ENCODE measurements at regions not wholly inside any gene's neighbourhood (a gene's known extent, or its start where the extent isn't known, plus 50 kb on each side); places are given as distances from the start of the nearest gene placed in this dataset.

GRCh38 chr22:48950151-48950915 lies 877.3 kb downstream of the BRD1 start:
- Histone ChIP-seq H3K4me1 (ENCODE audit: control insufficient read depth, insufficient read depth, low read length) (no peaks in the 10 kb centered on the region), H3K36me3 (ENCODE audit: control insufficient read depth, insufficient read depth, low read length) (no peaks in the 10 kb centered on the region), H3K9me3 (ENCODE audit: control insufficient read depth, insufficient read depth, low read depth, low read length) (no peaks in the 10 kb centered on the region), H3K27me3 (ENCODE audit: control insufficient read depth, insufficient read depth, low read length) (no peaks in the 10 kb centered on the region), H3K27ac (ENCODE audit: low read length) (no peak overlapping the region), H3K4me3 (ENCODE audit: low read depth in 2 of 2, low read length in 2 of 2) (no peak overlapping the region)
- in situ Hi-C loops (cut with HindIII; ENCODE audit: low pct_unique_long_range_greater_than_20kb, low sequenced_read_pairs) = no loop called here
- no peak for ATAC-seq
- intact Hi-C loops (cut with micrococcal nuclease; ENCODE audit: unreplicated experiment) = no loop called here
- ChIA-PET POLR2A (no interaction called here), CTCF (no interaction called here)
- TF ChIP-seq POLR2AphosphoS5 (IDR thresholded peaks at IDR 0.05; ENCODE audit: low read depth, low read length) = no peak
- TF ChIP-seq CTCF (IDR thresholded peaks at IDR 0.05) = no peak
- no peak for TF ChIP-seq REST (IDR thresholded peaks at IDR 0.05; ENCODE audit: insufficient read depth in 1 of 2, low read depth in 2 of 2, low read length in 1 of 2)
- no peak for TF ChIP-seq TCF7L2 (IDR thresholded peaks at IDR 0.05; ENCODE audit: low read depth, low read length)
- TF ChIP-seq SIN3A (IDR thresholded peaks at IDR 0.05; ENCODE audit: borderline replicate concordance, insufficient read depth, low read depth, low read length) = no peak
- no TSS peak for BruUV-seq (replicated peaks)
- no peak for DNase-seq (ENCODE audit: low read depth, low spot score)

DNA sequence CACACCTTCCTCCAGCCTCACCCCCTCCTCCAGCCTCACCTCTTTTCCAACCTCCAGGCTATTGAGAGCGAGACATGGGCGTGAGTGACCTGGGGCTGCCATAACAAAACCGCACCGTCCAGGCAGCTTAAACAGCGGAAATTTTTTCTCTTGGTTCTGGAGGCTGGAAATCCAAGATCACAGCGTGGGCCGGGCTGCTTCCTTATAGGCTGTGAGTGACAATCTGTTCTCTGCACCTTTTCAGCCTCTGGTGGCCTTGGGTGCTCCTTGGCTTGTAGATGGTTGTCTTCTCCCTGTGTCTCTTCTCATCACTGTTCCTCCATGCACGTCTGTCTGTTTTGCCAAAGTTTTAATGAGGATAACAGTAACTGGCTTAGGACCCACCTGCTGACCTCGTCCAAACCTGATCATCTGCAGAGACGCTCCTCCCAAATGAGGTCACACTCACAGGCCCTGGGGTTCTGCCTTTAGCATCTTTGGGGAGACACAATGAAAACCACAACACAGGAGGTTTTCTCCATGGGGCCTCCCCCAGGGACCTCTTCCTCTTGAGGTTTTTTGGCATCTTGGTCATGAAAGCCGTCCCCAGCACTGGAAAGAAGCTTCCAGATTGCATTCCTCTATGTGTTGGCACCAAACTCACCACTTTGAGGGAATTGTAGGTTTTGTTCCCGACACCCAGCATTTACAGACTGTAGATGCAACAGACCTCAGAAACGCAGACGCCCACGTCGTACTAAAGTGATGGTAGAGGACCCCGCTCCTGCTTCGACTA lies 878.1 kb downstream of the BRD1 start:
- Histone ChIP-seq H3K36me3 (ENCODE audit: control insufficient read depth, insufficient read depth, low read length) (no peaks in the 10 kb centered on the region), H3K27ac (ENCODE audit: low read length) (no peak overlapping the region), H3K27me3 (ENCODE audit: control insufficient read depth, insufficient read depth, low read length) (no peaks in the 10 kb centered on the region), H3K4me3 (ENCODE audit: low read depth in 2 of 2, low read length in 2 of 2) (no peak overlapping the region), H3K9me3 (ENCODE audit: control insufficient read depth, insufficient read depth, low read depth, low read length) (no peaks in the 10 kb centered on the region), H3K4me1 (ENCODE audit: control insufficient read depth, insufficient read depth, low read length) (no peaks in the 10 kb centered on the region)
- TF ChIP-seq TCF7L2 (IDR thresholded peaks at IDR 0.05; ENCODE audit: low read depth, low read length) = no peak
- TF ChIP-seq REST (IDR thresholded peaks at IDR 0.05; ENCODE audit: insufficient read depth in 1 of 2, low read depth in 2 of 2, low read length in 1 of 2) = no peak
- TF ChIP-seq SIN3A (IDR thresholded peaks at IDR 0.05; ENCODE audit: borderline replicate concordance, insufficient read depth, low read depth, low read length) = no peak
- no peak for TF ChIP-seq POLR2AphosphoS5 (IDR thresholded peaks at IDR 0.05; ENCODE audit: low read depth, low read length)
- TF ChIP-seq CTCF (IDR thresholded peaks at IDR 0.05) = no peak
- DNase-seq (ENCODE audit: low read depth, low spot score) (no peak), ATAC-seq (no peak)
- intact Hi-C loops (cut with micrococcal nuclease; ENCODE audit: unreplicated experiment) = no loop called here
- POLR2A ChIA-PET = no interaction called here
- in situ Hi-C loops (cut with HindIII; ENCODE audit: low pct_unique_long_range_greater_than_20kb, low sequenced_read_pairs) = no loop called here
- CTCF ChIA-PET = no interaction called here
- no TSS peak for BruUV-seq (replicated peaks)

Measured in Panc1 (cell line).